Lower leg skin (tissue), 4 donors: ENCODE measurements at regions not wholly inside any gene's neighbourhood (a gene's known extent, or its start where the extent isn't known, plus 50 kb on each side); places are given as distances from the start of the nearest gene placed in this dataset.

ENCODE experiments used
- DNase-seq, 2 donors: peaks; one replicate each; pipeline ENCODE4 v3.0.0-alpha.2; 2019; ENCODE audit warnings: low spot score in 2 of 2
- H3K4me3 ChIP-seq: fragments of 200-600 bp; sonication (generic); 2 replicates; pipeline ENCODE4 v1.5.1; 2017; ENCODE audit warnings: mild to moderate bottlenecking, low read depth; ENCODE audit not compliant: poor library complexity, severe bottlenecking
- CTCF ChIP-seq, 3 donors: fragments of 450-650 bp; IDR thresholded peaks; one replicate each; pipeline ENCODE4 v1.5.1; 2016; ENCODE audit warnings: antibody characterized with exemption in 3 of 3, mild to moderate bottlenecking in 3 of 3, moderate library complexity in 2 of 3
- POLR2A ChIP-seq, 2 donors: fragments of 450-650 bp; IDR thresholded peaks; one replicate each; pipeline ENCODE4 v1.6.1; 2016 to 2017; ENCODE audit warnings: antibody characterized with exemption in 2 of 2, mild to moderate bottlenecking in 1 of 2, moderate library complexity in 1 of 2
- WGBS, 2 donors: methylation state at CpG; one replicate each; pipeline ENCODE4 v1.1.5; 2018; 5-methylcytosine and 5-hydroxymethylcytosine counted together
- intact Hi-C: fragments of 100-400 bp; cut with DNase I; formaldehyde crosslinking; loops from one replicate; pipeline ENCODE4 v1.15.0; 2023; ENCODE audit warnings: low total_unique reads

DNA sequence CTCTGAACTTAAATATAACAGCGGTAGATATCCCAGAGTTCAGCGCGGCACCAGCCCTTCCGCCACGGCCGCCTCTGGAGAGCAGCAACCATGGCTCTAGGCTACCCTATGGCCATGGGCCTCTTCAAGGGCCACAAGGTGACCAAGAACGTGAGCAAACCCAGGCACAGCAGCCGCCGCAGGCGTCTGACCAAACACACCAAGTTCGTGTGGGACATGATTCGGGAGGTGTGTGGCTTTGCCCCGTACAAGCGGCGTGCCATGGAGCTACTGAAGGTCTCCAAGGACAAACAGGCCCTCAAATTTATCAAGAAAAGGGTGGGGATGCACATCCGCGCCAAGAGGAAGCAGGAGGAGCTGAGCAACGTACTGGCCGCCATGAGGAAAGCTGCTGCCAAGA is 229.0 kb downstream of the ACTL7B start:
- intact Hi-C loops = no loop called here
- no peak for DNase-seq
- no peak overlapping the region for H3K4me3 ChIP-seq
- WGBS, 2 donors = 91 to 96% methylated on average over 19 of the region's 19 CpGs
- TF ChIP-seq CTCF (IDR thresholded peaks at IDR 0.05) (no peak), POLR2A (IDR thresholded peaks at IDR 0.05) (no peak)

- no peak for DNase-seq
- intact Hi-C loops = no loop called here
- no peak overlapping the region for H3K4me3 ChIP-seq
- no peak for TF ChIP-seq POLR2A (IDR thresholded peaks at IDR 0.05)
- TF ChIP-seq CTCF (IDR thresholded peaks at IDR 0.05) = no peak
- whole genome bisulfite sequencing, 2 donors = 61 to 69% methylated on average over 3 of the region's 3 CpGs
Measured at GRCh38 chr9:108621991-108622855, 233.6 kb downstream of the ACTL7B start.

DNA sequence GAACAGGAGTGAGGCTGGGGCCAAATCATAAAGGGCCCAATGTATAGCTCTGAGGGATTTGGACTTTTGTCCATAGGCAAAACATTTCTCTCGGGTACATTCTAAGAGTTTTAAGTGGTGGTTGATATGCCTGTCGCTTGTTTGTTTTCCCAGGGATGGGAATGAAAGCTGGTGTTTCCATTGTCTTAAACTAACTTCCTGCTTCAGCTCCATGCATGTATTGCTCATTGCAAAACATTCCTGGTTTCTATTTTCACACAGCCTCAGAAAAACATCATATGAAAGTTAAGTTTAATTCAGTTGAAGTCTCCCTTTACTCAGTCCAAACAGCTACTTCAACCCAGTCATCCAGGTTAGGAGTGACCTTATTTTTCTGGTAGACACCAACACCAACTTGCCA is 235.0 kb downstream of the ACTL7B start:
- H3K4me3 ChIP-seq = no peak overlapping the region
- intact Hi-C loops = no loop called here
- TF ChIP-seq POLR2A (IDR thresholded peaks at IDR 0.05) (no peak), CTCF (IDR thresholded peaks at IDR 0.05) (no peak)
- no peak for DNase-seq
- 82% methylated on average over 2 of the region's 2 CpGs for WGBS, 2 donors

DNA sequence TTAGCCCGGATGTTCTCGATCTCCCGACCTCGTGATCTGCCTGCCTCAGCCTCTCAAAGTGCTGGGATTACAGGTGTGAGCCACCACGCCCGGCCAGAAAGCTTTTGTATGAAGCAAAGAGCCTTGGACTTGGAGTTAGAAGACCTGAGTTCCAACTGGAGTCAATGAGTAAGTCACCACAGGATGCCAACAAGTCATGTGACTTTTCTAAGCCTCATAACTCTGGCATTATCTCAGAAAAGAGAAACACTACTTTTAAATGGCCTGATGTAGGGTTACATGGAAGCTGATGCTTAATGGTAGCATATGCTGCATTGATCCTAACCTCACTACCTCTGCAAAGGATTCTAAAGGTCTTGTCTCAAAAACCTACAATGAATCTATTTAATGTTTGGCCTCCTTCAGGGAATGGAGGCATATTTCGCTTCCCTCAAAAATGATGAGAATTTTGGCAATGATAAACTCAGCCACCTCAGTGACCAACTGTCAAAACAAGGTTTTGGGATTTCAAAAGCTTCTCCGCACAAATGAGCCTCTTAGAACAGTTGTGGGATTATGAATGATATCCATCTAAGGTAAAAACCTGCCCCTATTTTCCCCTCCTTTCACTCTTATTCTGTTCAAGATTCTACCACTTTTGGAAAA is 236.8 kb downstream of the ACTL7B start:
- no peak overlapping the region for H3K4me3 ChIP-seq
- TF ChIP-seq POLR2A (IDR thresholded peaks at IDR 0.05) (no peak), CTCF (IDR thresholded peaks at IDR 0.05) (no peak)
- 92 to 95% methylated on average over 8 of the region's 8 CpGs for WGBS, 2 donors
- no peak for DNase-seq
- intact Hi-C loops = no loop called here

GRCh38 chr9:108617676-108618075 is 238.1 kb downstream of the ACTL7B start:
- TF ChIP-seq CTCF (IDR thresholded peaks at IDR 0.05) = no peak
- no peak for TF ChIP-seq POLR2A (IDR thresholded peaks at IDR 0.05)
- no peak overlapping the region for H3K4me3 ChIP-seq
- no peak for DNase-seq
- intact Hi-C loops = no loop called here
